ENCODE measurements at regions not wholly inside any gene's neighbourhood (a gene's known extent, or its start where the extent isn't known, plus 50 kb on each side); places are given as distances from the start of the nearest gene placed in this dataset.

GRCh38 chr18:14905350-14905749, 157.4 kb downstream of the ANKRD30B start:
- no peak for DNase-seq (ENCODE audit: low spot score)

GRCh38 chr18:14905979-14906378, 158.0 kb downstream of the ANKRD30B start:
- DNase-seq (ENCODE audit: low spot score) = no peak

- no peak for DNase-seq (ENCODE audit: low spot score)
These were observed 159.4 kb downstream of the ANKRD30B start for GRCh38 chr18:14907420-14907819.

GRCh38 chr18:14908541-14908940, 160.6 kb downstream of the ANKRD30B start:
- no peak for DNase-seq (ENCODE audit: low spot score)

- DNase-seq (ENCODE audit: low spot score) = no peak
These were observed 165.0 kb downstream of the ANKRD30B start for GRCh38 chr18:14912967-14913366.

- no peak for DNase-seq (ENCODE audit: low spot score)
These were observed 166.1 kb downstream of the ANKRD30B start for GRCh38 chr18:14914121-14914520.

GRCh38 chr18:14914771-14915170, 166.8 kb downstream of the ANKRD30B start:
- DNase-seq (ENCODE audit: low spot score) = no peak

GRCh38 chr18:14916181-14916580, 168.2 kb downstream of the ANKRD30B start:
- no peak for DNase-seq (ENCODE audit: low spot score)

GRCh38 chr18:14916851-14917250, 168.9 kb downstream of the ANKRD30B start:
- no peak for DNase-seq (ENCODE audit: low spot score)

- no peak for DNase-seq (ENCODE audit: low spot score)
These were observed 169.3 kb downstream of the ANKRD30B start for GRCh38 chr18:14917311-14917710.

GRCh38 chr18:14919666-14920065, 171.7 kb downstream of the ANKRD30B start:
- no peak for DNase-seq (ENCODE audit: low spot score)

- DNase-seq (ENCODE audit: low spot score) = no peak
These were observed 173.1 kb downstream of the ANKRD30B start for GRCh38 chr18:14921031-14921430.

GRCh38 chr18:14921547-14921946, 173.6 kb downstream of the ANKRD30B start:
- DNase-seq (ENCODE audit: low spot score) = no peak

- no peak for DNase-seq (ENCODE audit: low spot score)
These were observed 174.1 kb downstream of the ANKRD30B start for GRCh38 chr18:14922031-14922430.

GRCh38 chr18:14922965-14923565, 175.1 kb downstream of the ANKRD30B start:
- DNase-seq (ENCODE audit: low spot score) = no peak

- no peak for DNase-seq (ENCODE audit: low spot score)
These were observed 176.3 kb downstream of the ANKRD30B start for GRCh38 chr18:14924226-14924625.

- DNase-seq (ENCODE audit: low spot score) = no peak
These were observed 177.3 kb downstream of the ANKRD30B start for GRCh38 chr18:14925281-14925709.

GRCh38 chr18:14927701-14928100, 179.7 kb downstream of the ANKRD30B start:
- no peak for DNase-seq (ENCODE audit: low spot score)

GRCh38 chr18:14928396-14928795, 180.4 kb downstream of the ANKRD30B start:
- no peak for DNase-seq (ENCODE audit: low spot score)

GRCh38 chr18:14930076-14930475, 182.1 kb downstream of the ANKRD30B start:
- DNase-seq (ENCODE audit: low spot score) = no peak

GRCh38 chr18:14930576-14930975, 182.6 kb downstream of the ANKRD30B start:
- DNase-seq (ENCODE audit: low spot score) = no peak

GRCh38 chr18:14933049-14933851, 185.3 kb downstream of the ANKRD30B start:
- DNase-seq (ENCODE audit: low spot score) = no peak

- no peak for DNase-seq (ENCODE audit: low spot score)
These were observed 186.0 kb downstream of the ANKRD30B start for GRCh38 chr18:14933964-14934363.

- no peak for DNase-seq (ENCODE audit: low spot score)
These were observed 187.2 kb downstream of the ANKRD30B start for GRCh38 chr18:14935210-14935609.

Measured in Ammon's horn (tissue), 1 donor.